HS-27A (cell line): ENCODE measurements at regions not wholly inside any gene's neighbourhood (a gene's known extent, or its start where the extent isn't known, plus 50 kb on each side); places are given as distances from the start of the nearest gene placed in this dataset.
"Not testable (repeated sequence)": the region's sequence is repeated elsewhere in the genome, so short reads cannot be mapped to it uniquely, and the experiment has no call there.

Experiments used
- DNase-seq: peaks from one replicate; pipeline ENCODE4 v3.0.0-alpha.2; 2012; ENCODE audit warnings: low read depth, missing footprints

DNA sequence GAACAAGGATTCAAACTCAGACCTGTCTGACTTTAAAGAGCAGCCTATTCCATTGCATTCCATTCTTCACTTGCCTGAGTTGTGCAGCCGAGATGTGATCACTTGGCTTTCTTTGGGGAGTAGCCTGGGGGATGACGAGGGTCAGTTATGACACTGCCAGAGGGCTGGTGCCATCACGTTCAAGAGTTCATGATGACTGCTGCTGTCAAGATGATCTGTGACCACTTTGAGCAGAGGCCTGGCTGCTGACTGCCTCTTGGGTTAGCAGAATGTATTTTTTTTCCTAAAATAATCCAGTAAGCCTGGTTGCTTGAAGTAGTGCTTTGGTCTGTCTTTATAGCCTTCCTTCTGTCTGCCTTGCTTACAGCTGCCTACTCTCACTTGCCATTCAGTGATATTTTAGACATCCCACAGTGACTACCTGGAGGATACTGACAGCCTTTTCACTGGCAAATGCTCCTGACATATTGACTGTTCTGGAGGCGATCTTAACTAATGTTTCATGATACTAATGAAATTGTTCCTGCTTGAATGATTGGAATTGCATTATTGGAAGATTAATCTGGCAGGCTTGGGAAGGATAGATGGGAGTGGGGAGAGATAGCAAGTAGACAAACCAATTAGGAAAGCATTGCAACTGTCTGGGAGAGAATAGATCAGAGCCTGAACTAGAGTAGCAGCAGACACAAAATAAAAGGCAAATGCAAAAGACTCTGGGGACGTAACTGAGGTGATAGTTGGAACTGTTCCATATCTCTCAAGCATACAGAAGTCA is 221.6 kb upstream of the LCORL start:
- no peak for DNase-seq

GRCh38 chr4:18241727-18242126 is 220.2 kb upstream of the LCORL start:
- no peak for DNase-seq

DNA sequence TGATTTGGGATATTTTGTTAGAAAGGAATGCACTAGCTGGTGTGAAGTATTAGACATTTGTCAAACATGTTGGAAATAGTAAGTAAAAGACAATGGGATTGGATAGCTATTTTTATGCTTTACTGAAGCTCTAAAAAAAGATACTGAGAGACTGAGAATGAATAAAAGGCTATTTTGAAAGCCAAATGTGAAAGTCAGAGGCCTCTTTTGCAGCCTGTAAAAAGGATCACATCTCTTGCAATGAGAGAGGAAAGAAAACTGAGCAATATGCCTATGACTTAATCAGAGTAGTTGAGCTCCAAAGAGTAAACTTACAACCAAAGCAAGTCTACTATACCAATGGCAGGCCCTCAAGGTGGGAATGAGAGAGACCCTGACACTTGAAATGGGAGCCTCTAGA is 212.6 kb upstream of the LCORL start:
- DNase-seq, result no peak

GRCh38 chr4:18231726-18232125 is 210.2 kb upstream of the LCORL start:
- DNase-seq, result no peak

GRCh38 chr4:18227880-18228279 is 206.3 kb upstream of the LCORL start:
- no peak for DNase-seq

DNA sequence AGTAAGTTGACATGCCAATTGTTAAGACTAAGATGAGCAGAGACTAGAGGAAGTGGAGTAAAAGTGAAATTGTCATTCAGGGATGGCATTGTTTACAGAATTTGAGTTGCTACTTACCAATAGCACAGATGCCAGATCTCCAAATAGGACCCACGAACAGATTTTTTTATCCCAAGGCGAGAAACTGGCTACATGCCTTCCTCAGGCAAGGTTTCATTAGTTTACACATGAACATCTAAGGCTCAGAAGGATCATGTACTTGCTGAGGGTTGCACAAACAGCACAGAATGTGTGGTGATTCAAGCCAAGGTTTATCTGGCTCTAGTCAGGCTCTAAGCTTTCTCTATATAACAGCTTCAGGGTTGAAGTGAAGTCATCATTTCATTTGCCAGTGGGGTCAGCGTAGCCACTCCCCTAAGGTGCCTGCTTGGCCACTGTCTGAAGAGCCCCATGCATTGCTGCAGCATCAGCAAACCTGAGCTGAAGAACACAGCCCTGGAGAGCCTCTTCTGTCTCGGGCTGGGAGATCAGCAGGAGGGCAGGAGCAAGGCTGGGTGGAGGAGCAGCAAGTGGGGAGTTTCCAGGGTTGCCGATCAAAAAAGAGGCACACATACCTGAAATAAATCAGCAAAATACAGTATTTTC is 193.0 kb upstream of the LCORL start:
- DNase-seq, result no peak

DNA sequence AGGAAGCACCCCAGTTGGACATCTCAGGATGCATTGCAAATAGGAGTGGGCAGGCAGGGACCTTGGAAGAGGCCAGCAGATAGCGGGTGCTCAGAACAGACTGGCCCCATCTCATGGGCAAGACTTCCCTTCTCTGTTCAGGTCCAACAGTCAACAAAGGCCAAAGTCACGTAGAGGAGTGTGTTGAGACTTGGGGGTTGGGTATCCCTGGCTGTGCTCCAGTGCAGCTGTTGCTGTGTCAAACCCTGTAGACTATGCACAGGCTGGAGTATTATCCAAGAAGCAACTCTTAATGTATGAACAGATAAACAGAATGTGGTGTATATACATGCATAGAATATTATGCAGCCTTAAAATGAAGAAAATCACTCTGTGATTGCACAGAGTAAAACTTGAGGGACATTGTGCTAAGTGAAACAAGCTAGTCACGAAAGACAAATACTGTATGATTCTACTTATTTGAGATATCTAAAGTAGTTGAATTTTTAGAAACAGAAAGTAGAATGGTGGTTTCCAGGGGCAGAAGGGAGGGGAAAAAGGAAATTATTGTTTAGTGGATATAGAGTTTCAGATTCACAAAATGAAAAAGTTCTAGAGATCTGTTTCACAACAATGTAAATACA is 192.1 kb upstream of the LCORL start:
- no peak for DNase-seq

DNA sequence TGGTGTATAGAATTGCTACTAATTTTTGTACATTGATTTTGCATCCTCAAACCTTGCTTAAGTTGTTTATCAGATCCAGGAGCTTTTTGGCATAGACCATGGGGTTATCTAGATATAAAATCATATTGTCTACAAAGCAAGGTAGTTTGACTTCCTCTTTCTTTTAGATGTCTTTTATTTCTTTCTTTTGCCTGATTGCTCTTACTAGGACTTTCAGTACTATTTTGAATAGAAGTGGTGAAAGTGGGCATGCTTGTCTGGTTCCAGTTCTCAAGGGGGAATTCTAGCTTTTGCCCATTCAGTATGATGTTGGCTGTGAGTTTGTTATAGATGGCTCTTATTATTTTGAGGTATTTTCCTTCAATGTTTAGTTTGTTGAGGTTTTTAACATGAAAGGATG is 187.9 kb upstream of the LCORL start:
- no peak for DNase-seq

DNA sequence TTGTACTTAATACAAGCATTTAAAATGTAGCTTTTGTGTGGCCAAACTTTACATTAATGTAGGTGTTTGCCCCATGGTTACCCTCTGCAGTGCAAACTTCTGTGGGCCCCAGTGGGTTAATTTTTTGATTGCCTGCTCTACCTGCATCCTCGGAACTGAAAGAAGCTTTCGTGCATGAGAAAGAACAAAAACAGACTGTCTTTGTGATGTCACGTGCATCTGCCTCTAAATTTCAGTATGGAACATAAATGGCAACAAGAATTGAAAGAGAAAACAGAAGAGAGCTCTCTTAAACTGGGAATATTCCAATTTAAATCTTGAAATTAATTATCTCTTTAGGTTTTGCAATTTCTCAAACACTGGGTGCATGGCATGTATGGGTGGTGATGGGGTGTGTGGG is 182.4 kb upstream of the LCORL start:
- no peak for DNase-seq

DNA sequence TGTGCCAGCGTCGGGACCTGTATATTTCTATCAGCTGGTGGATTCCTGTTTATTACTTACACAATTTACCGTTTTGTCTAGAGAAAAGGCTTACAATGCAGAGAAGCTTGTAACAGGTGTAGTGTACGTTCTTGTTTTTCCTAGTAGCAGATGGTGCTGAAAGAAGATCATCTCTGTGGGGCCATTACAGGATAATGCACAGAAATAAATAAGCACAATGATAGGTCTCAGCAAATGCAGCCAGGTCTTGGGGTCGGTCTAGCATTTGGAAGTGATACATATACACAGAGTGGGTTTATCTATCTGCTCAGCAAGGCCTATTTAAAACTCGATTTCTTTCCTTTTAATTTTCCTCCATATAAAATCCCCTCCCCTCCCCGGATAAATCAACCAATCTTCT is 180.9 kb upstream of the LCORL start:
- DNase-seq, result no peak

- DNase-seq, result no peak
Observed at GRCh38 chr4:18201885-18202284, 180.3 kb upstream of the LCORL start.

DNA sequence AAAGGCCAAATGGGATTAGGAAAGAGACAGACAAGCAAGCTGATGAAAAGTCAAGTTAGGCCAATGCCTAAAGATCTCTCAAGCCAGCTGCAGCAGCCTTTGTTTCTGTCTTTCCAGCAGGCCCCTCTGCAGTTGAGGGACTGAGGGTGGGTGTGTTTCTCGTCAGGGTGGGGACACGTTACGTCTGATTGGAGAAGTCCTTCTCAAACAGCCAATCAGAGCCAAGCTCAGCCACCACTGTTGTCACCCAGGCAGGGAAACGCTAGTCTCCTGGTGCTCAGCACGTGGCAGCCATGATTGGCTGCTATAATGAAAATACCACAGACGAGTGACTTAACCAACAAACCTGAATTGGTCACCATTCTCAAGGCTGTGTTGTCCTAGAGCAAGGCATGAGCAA is 177.1 kb upstream of the LCORL start:
- no peak for DNase-seq

DNA sequence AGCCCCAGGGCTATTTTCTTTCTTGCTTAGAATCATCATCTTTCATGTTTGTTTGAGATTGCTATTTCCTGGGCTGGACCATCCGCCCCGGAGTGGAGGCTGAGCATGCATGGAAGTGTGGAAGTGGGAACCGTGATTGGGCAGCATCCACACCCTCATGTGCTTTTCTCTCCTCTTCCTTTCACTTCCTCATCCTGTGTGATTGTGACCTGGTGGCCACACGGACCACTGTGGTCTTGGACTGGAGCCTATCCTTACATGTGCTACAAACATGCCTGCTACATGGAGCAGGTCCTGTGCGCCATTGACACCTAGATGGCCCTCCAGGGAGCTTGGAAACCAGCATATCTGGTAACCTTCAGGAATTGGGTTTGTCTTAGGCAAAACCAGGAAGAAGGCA is 175.9 kb upstream of the LCORL start:
- DNase-seq, result no peak

DNA sequence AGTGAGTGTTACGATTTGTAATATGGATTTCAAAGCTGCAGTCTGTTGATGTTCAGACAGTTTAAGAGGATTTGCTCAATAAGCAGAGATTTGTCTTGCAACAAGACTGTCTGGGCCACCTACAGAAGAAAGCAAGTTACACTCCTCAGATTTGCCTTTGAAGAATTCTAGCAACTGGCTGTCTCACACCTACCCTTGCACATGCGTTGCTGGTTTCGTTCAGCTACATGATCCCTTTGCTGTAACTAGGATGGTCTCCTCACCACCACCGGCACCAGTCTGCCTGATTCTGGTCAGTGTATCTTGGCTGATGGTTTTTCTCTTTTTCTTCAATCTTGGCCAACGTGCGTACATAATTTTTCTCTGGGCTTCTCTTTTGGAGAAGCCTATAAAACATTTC is 172.7 kb upstream of the LCORL start:
- DNase-seq, result no peak

DNA sequence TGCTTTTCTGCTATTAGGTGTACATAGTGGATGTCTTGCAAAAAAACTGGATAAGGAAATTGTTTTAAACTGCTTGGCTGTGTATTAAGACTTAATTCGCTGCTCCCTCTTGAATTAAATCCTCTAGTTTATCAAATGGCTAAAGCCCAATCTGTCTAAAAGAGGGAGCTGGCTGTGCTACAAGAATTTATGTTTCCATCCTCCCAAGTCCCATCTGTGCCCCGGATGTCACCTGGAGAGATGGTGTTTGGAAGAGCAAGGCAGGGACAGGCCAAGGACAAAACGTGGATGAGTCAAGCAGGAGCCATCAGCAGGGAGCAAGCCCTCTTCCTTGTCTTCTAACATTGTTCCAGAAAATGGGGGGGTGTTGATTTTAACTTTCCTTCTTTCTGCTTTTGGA is 171.3 kb upstream of the LCORL start:
- DNase-seq, result no peak

- DNase-seq, result no peak
Observed at GRCh38 chr4:18185491-18185890, 163.9 kb upstream of the LCORL start.

DNA sequence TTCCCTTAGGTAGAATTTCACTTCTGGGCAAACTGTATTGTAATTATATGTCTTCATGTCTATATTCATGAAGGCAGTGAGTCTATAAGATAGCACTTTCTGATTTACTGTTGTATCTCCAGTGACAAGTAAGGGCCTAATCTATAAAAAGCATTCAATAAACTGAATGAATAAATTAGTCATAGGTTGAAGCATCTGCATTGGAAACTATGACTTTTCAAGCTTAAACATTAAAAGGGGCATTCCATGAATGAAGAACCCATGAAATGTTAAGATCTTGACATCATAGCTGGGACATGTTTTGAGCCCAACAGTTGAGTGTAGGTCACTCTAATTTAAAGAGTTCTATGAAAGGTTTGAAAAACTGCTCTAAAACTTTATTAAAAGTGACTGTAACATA is 159.3 kb upstream of the LCORL start:
- DNase-seq, result no peak

DNA sequence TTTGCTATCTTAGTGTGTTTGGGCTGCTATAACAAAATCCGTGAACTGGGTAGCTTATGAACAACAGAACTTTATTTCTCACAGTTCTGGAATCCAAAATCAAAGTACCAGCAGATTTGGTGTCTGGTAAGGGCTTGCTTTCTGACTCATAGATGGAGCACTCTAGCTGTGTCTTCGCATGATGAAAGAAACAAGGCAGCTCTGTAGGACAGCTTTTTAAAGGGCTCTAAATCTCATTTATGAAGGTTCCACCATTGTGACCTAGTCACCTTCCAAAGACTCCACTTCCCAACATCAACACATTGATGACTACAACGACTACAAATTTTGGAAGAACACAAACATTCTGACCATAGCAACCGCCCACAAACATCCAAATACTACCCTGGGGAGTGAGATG is 158.6 kb upstream of the LCORL start:
- no peak for DNase-seq

DNA sequence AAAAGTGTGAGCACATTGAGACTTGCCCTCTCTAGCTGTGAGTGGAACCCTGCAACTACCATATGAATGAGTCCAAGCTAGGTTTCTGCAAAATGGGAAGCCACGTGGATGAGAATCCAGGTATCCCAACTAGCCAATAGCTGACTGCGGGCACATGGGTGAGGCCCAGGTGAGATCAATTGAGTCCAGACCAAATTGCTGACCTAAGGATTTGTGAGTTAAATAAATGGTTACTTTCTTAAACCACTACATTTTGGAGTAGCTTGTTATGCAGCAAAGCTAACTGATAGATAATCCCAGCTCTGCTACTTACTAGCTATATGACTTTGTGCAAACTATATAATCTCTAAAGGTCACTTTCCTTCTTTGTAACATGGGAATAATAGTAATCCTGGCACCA is 150.3 kb upstream of the LCORL start:
- no peak for DNase-seq

DNA sequence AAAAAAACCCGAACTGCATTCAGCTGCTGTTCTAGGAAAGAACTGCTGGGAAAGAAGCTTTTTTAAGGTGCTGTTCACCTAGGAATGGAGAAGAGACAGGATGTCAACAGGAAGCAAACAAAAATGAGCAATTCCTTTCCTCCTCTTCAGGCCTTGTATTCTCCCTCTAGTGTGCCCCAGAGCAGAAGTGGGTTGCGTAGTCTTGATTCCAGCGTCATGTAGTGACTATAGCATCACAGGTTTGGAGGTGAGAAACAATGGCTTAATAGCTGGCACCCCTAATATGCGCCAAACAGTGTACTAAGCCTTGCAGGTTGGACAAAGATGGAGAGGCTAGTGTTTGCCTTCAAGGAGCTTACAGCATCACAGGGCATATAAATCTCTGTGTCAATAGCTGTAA is 146.3 kb upstream of the LCORL start:
- no peak for DNase-seq

- DNase-seq, result no peak
Observed at GRCh38 chr4:18166925-18167324, 145.4 kb upstream of the LCORL start.

- DNase-seq, result no peak
Observed at GRCh38 chr4:18162453-18162852, 140.9 kb upstream of the LCORL start.

- DNase-seq, result not testable (repeated sequence)
Observed at GRCh38 chr4:18159117-18159912, 137.8 kb upstream of the LCORL start.
